Neural cell (in vitro differentiated cells): ENCODE measurements at regions not wholly inside any gene's neighbourhood (a gene's known extent, or its start where the extent isn't known, plus 50 kb on each side); places are given as distances from the start of the nearest gene placed in this dataset.

Source experiments
- EZH2 ChIP-seq: fragments of 200-600, 300-800 bp; shearing (Covaris generic), sonication (generic); IDR thresholded peaks from 2 replicates; pipeline ENCODE4 v1.6.1; 2014; ENCODE audit warnings: antibody characterized with exemption, low read length, borderline replicate concordance, mild to moderate bottlenecking; ENCODE audit not compliant: insufficient read depth, poor library complexity, severe bottlenecking
- POLR2AphosphoS5 ChIP-seq: IDR thresholded peaks from 2 replicates; pipeline ENCODE4 v1.6.1; 2012
- RAD21 ChIP-seq: fragments of 450-650 bp; conservative IDR thresholded peaks from 2 replicates; pipeline ENCODE4 v1.6.1; 2014; ENCODE audit warnings: antibody characterized with exemption, mild to moderate bottlenecking, moderate library complexity
- TAF1 ChIP-seq: IDR thresholded peaks from 2 replicates; pipeline ENCODE4 v1.6.1; 2012; ENCODE audit warnings: low read depth
- TF ChIP-seq, protein P1 (sequence below): fragments of 450-650 bp; IDR thresholded peaks from 2 replicates; pipeline ENCODE4 v1.5.1; 2014; ENCODE audit warnings: antibody characterized with exemption, mild to moderate bottlenecking, moderate library complexity; ENCODE audit not compliant: poor library complexity, severe bottlenecking
- TF ChIP-seq, protein P2 (sequence below): IDR thresholded peaks from 2 replicates; pipeline ENCODE4 v1.6.1; 2012; ENCODE audit warnings: borderline replicate concordance

DNA sequence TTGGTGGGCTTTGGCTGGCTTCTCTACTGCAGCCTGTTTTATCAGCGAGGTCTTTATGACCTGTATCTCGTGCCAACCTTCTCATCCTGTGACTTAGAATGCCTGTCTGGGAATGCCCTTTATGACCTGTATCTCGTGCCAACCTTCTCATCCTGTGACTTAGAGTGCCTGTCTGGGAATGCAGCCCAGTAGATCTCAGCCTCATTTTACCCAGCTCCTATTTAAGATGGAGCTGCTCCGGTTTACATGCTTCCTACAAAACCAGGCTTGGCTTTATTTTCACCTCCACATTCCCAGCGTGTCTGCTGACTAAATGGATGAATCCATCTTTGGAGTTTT lies 395.3 kb downstream of the PREX1 start:
- TF ChIP-seq, protein P1, sequence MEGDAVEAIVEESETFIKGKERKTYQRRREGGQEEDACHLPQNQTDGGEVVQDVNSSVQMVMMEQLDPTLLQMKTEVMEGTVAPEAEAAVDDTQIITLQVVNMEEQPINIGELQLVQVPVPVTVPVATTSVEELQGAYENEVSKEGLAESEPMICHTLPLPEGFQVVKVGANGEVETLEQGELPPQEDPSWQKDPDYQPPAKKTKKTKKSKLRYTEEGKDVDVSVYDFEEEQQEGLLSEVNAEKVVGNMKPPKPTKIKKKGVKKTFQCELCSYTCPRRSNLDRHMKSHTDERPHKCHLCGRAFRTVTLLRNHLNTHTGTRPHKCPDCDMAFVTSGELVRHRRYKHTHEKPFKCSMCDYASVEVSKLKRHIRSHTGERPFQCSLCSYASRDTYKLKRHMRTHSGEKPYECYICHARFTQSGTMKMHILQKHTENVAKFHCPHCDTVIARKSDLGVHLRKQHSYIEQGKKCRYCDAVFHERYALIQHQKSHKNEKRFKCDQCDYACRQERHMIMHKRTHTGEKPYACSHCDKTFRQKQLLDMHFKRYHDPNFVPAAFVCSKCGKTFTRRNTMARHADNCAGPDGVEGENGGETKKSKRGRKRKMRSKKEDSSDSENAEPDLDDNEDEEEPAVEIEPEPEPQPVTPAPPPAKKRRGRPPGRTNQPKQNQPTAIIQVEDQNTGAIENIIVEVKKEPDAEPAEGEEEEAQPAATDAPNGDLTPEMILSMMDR, result no peak
- TF ChIP-seq, protein P2, sequence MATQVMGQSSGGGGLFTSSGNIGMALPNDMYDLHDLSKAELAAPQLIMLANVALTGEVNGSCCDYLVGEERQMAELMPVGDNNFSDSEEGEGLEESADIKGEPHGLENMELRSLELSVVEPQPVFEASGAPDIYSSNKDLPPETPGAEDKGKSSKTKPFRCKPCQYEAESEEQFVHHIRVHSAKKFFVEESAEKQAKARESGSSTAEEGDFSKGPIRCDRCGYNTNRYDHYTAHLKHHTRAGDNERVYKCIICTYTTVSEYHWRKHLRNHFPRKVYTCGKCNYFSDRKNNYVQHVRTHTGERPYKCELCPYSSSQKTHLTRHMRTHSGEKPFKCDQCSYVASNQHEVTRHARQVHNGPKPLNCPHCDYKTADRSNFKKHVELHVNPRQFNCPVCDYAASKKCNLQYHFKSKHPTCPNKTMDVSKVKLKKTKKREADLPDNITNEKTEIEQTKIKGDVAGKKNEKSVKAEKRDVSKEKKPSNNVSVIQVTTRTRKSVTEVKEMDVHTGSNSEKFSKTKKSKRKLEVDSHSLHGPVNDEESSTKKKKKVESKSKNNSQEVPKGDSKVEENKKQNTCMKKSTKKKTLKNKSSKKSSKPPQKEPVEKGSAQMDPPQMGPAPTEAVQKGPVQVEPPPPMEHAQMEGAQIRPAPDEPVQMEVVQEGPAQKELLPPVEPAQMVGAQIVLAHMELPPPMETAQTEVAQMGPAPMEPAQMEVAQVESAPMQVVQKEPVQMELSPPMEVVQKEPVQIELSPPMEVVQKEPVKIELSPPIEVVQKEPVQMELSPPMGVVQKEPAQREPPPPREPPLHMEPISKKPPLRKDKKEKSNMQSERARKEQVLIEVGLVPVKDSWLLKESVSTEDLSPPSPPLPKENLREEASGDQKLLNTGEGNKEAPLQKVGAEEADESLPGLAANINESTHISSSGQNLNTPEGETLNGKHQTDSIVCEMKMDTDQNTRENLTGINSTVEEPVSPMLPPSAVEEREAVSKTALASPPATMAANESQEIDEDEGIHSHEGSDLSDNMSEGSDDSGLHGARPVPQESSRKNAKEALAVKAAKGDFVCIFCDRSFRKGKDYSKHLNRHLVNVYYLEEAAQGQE, result no peak
- no peak for TF ChIP-seq POLR2AphosphoS5
- TF ChIP-seq EZH2, result no peak
- TF ChIP-seq TAF1, result no peak
- no peak for TF ChIP-seq RAD21
